ENCODE measurements at regions not wholly inside any gene's neighbourhood (a gene's known extent, or its start where the extent isn't known, plus 50 kb on each side); places are given as distances from the start of the nearest gene placed in this dataset.
"Not testable (repeated sequence)": the region's sequence is repeated elsewhere in the genome, so short reads cannot be mapped to it uniquely, and the experiment has no call there.

DNA sequence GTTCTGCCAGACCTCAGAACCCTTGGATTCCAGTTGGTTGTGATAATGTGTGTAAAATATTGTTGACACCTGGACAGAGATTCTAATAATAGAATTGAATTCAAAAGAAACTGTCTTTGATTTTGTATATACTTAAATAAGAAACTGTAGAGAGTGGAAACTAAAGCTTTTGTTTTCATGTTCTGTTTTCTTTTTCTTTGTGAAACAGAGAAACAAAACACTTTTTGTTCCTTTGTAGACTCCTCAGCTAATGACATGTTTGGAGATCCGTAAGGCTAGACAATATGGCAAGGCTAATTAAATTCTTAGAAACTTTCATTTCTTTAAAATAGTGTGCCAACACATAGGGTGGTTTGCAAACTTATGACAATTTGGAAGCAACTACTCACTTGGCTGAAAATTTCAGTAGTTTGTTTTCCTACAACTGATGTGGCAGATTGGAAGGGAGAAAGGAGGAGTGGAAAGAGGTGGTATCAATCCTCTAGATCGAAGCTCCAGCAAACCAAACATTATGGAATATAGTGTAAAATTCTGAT lies 90.9 kb upstream of the FAT1 start:
- DNase-seq (ENCODE audit: low read depth, low spot score): no peak

DNA sequence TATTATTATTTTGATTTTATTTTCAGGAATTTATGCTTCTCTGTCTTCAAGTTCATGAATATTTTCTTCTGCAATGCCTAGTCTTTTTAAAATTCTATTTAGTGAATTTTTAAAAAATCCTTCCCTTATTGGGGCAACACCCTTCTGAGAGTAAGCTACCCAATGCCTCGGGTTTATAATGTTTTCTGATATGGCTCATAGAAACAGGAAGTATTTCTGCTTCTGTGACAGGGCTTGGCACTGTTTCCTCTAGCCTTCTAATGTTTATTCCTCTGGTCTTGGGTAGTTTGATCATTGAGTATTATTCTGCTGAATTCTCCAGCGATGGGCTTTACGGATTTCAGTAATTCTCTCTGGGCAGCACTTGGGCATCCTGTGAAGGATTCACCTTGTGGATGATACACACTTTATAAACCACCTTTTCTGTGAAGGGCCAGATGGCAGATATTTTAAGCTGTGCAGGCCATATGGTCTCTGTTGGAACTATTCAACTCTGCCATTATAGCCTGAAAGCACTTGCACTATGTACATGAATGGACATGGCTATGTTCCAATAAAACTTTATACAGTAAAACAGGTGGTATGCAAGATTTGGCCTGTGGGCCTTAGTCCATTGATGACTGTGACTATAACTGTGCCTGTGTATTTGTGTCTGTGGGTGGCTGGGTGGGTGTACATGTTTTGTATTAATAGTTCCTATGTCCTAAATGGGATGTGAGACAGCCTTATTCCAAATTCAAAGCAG lies 95.9 kb upstream of the FAT1 start:
- DNase-seq (ENCODE audit: low read depth, low spot score): no peak

DNA sequence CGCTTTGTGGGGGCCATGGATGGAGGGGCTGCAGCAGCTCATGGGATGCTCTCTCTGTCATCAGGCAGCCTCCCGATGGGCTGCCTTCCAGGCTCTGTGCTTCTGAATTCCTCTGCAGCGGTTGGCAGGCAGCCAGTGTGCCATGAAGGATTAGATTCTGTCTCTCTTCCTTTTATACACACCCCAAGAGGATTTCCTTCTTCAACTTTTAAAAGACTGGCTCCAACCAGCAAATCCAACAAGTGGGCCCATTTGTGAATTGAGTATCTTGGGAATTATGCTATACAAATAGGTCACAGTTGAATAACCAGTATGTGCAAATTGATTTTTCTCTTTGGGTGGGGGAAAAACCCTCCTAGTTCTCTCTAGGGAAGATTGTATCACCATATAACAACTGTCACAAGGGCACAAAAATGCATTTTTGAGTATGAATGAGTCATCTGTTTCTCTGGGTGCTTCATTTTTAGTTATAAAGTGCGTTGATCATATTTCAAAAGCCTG lies 96.8 kb upstream of the FAT1 start:
- DNase-seq (ENCODE audit: low read depth, low spot score): no peak

DNA sequence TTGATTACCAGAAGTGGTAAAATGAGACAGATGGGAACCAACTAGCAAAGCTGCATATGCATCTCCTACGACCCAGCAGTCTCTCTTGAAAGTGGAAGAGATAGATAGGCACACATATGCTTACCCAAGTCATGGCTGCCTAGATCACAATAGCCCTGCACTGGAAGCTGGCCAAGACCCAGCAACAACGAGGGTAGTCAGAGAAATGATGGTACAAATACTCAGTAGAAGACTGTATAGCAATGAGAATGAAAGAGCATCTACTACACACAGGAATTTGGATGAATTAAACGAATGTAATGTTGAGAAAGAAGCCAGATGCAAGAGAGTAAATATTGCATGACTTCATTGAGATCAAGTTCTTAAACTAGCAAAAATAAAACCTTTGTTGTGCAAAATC lies 100.3 kb upstream of the FAT1 start:
- no peak for DNase-seq (ENCODE audit: low read depth, low spot score)

DNA sequence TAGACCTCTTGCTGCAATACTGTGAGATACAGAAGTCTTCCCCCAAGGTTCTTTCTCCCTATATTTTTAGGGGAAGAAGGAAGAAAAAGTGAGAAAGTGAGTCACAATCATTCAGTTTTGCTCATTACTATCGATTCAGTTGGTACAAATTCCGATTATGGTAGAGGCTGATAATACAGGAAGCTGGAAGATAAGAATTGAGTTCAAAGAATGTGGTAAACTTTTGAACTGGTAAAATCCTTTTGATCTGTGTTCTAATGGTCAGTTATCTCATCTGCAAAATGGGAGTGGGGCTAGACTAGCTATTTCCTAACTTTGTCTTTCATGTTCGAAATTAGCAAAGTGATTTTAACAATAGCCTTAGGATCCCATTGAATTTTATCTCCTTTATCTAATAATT lies 101.4 kb upstream of the FAT1 start:
- DNase-seq (ENCODE audit: low read depth, low spot score): no peak

DNA sequence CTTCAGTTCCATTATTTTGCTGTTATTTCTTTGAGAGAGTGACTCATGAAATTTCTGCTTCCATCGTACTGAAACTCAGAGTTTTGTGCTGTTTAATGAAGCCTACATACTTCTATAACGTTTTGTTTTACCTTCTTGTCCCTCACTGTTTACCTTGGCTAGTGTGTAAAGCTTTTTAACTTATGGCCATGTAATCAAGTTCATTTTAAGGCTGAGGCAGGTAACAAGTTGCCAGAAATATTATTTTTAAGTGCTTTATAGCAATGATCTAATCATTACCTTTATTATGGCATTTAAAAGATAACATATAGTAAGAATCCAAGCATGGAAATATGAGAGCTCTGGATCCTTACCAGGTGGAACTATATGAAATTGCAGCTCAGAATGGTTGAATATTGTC lies 102.3 kb upstream of the FAT1 start:
- no peak for DNase-seq (ENCODE audit: low read depth, low spot score)

DNA sequence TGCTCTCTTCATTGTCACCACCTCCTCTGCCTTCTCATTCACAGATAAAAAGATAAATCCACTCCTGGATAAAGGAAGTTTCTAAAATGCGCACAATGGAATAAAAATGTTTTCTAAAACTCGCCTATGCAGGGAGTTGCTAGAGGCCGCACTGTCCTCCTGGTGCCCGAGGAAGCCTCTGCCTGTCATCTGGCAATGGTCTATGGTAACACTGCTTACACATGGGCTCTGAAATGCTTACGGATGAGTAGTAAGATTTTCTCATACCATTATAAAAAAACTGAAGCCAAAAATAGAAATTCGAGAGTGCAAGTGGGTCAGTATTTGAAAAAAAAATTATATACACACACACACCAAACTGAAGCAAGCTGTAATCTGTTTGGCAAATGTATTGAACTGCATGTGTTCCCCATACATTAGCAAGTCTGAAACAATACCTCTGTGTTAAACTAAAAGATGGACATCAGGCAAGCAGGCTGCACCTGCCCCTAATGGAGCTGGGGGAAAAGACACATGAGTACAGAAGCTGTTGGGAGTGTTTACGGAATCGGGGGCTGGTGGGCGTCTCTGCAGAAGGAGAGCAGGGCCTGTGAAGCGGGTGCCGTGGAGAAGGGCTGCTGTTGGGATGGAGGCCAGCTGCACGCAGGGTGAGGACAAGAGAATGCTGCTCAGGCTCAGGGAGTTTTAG lies 103.3 kb upstream of the FAT1 start:
- DNase-seq (ENCODE audit: low read depth, low spot score): no peak

DNA sequence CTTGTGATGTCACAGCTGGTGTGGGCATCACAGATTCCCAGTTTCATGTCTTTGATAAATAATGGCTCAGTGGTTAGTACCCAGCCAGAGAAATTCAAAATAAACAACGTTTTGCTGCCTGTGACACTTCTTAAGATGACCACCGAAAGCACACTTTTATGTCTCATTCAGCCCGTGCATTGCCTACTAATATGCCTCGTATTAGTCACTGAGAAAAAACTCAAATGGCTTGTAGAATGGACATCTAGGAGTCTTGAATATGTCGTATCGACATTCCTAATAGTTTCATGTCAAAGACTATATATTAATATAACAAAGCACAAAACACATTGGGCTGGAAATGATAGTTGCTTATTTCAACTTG lies 103.9 kb upstream of the FAT1 start:
- no peak for DNase-seq (ENCODE audit: low read depth, low spot score)

DNA sequence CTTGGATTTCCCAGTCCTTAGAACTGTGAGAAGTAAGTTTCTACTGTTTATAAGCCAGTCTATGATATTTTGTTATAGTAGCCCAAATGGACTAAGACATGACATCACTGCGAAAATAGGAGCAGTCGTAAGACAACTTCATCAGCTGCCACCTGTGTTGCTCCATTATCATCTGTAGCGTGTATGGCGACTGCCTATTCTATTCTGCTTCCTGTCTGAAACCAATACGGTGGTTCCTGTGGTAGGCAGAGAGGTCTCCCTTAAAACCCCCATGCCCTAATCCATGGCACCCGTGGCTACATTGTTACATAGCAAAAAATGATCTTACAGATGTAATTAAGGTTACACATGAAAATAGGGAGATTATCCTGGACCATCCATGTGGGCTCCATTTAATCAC lies 105.4 kb upstream of the FAT1 start:
- no peak for DNase-seq (ENCODE audit: low read depth, low spot score)

DNA sequence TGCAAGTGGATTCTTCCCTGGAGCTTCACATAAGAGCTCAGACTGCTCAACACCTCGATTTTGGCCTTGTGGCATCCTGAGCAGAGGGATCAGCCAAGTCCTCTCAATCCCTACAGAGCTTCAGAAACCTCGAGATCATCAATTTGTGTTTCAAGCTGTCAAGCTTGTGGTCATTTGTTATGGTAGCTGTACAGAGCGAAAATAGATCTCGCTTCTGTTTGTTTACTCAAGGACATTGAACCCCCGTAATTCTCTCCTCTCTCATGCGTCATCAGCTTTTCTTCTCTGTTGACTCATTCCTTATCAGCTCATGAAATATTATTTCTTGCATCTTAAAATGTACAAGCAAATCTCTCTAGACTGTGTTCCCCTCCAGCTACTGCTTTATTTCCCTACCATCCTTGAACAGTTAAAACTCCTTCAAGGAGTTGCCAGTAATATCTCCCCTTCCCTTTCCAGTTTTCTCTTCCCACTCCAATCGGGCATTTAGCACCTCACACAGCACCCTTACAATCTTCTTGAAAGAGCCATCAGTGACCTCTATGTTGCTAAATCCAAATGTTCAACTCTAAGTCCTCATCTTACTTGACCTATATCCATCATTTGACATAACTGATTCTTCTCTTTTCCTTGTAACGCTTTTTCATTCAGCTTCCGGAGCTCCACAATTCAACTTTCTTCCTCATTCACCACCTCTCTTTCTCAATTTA lies 106.2 kb upstream of the FAT1 start:
- peak; percentile 92 for DNase-seq (ENCODE audit: low read depth, low spot score)

DNA sequence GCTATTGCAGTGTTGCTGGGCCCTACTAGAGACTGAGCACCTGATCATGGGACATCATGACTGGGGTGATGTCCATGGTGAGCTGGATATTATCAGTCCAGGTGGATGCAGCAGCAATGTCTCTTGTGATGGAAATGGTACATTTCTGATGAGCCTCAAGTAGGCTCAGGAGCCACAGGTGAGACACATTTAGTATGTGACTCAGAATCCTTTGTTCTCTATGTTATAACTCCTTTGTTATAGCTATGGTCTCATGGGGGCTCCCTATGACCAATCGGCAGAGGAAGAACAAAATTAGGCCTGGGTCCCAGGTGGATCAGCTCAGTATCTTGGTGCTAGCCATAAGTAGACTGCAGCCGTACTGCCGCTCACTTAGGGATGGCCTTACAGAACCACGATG lies 107.9 kb upstream of the FAT1 start:
- no peak for DNase-seq (ENCODE audit: low read depth, low spot score)

DNA sequence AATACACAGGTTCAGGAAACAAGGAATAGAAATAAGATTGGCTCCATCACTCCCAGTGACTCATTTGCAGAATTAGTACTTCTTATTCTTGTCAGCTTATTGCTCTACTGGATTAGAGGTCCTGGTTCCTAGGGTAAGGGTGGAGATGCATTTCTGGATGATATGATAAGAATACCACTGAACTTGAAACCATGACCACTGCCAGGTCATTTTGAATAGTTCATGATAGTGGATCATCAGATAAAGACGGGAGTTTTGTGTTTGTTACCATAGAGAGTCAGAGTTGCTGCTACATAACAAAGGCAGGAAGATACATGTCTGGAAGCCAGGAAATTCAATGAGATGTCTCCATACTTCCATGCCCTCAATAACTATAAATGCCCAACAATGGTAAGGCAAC lies 109.2 kb upstream of the FAT1 start:
- no peak for DNase-seq (ENCODE audit: low read depth, low spot score)

DNA sequence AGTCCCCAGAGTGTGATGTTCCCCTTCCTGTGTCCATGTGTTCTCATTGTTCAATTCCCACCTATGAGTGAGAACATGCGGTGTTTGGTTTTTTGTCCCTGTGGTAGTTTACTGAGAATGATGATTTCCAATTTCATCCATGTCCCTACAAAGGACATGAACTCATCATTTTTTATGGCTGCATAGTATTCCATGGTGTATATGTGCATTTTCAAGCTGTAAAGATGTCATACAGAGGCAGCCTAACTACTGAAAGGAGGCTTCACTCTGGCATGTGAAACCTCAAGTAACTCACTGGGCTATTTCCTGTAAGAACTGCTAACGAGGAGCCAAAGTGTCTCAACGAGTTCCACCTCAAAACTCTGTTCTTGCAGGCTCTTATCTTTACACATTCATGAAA lies 113.8 kb upstream of the FAT1 start:
- not testable (repeated sequence) for DNase-seq (ENCODE audit: low read depth, low spot score)

DNA sequence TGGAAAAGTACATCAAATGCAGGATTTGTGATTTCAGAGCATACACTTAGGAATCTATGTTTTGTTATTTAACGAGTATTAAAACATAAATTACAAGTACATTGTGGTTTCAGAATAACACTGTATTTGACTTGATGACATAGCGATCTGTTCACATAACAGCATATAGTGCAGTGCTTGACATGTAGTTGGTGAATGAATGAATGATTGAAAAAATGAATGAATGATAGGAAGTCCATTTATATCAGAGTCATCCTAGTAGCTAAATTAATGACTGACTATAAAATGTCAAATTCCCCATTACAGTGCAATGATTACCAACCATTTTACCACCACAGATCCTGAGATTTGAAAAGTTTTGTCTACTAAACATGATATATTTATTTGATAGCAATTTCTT lies 114.6 kb upstream of the FAT1 start:
- DNase-seq (ENCODE audit: low read depth, low spot score): no peak

DNA sequence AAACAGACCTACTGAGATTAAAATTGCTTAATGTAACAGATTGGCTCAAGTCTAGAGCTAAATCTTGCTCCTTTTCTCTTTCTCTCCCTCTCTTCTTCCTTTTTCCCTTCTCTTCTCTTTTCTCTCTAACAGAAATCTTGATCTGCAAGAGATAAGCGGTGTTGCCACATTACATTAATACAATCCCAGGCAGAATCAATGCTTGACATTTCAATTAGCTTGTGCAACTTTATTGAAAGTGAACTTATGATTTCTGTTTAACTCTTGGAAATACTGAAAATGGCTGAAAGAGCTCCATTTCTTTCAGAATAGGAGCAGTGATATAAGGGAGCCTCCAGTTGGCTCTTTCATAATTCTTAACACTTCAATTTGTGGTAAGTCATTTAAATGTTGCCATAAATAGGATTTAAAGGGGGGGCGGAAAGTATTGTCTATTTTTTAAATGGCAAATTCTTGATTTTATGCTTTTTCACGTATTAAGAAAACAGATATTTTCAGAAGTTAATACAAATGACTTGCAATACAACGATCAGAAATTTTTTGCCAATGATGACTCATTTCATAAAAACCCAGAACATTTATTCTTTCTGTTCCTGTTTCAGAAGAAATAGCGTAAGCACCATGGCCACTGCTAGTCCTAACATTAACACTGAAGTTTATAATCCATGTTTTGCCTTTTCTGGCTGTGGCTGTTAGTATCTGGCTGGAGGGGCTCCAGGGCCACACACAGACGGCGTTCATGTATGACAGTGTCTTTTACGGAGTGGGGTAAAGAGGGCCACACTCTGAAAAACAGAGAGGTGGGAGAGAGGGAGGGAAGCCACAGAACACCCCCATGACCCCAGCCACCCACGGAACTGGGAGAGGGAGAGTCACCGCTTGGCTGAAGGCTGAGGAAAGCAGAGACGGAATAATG lies 115.7 kb upstream of the FAT1 start:
- no peak for DNase-seq (ENCODE audit: low read depth, low spot score)

DNA sequence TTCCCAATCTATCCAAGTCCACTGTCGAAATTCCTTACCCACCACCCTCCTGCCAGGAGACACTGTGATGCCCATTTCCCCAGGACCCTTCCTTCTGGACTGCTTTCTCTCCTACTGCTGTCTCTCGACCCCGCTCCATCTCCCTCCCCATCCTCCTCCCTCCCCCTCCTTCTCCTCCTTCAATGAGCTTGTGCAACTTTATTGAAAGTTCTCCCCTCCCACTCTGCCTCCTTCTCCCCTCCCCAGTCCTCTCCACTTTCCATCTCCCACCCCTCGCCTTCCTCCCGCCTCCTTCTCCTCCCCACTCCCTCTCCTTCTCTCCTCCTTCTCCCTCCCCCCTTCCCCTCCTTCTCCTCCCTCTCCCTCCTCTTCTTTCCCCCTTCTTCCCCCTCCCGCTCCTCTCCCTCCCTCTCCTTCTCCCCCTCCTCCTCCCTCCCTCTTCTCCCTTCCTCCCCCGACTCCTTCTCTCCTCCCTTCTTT lies 116.6 kb upstream of the FAT1 start:
- DNase-seq (ENCODE audit: low read depth, low spot score): no peak

DNA sequence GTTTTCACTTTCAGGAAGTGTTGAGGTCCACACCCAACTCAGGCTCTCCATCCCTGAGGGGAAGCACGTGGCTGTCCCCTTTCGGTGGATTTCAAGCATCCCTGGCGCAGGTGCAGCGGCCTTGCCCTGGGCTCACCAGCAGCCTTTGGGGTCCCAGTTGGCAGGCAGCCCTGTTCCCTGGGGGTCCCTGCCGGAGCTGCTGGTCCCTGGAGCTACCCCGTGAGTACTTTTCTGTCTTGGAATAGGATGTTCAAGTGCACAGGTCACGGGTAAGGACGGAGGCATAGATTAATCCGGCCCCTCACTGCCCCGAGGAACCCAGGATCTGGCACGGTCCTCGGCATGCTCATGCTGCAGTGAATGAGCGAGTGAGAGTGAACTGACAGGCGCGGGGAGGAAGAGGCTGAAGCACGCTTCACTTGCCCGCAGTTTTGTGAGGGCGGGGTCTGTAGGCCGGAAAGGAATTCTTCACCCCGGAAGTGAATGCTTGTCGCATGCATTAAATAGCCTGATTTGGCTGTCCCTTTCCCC lies 117.2 kb upstream of the FAT1 start:
- no peak for DNase-seq (ENCODE audit: low read depth, low spot score)

DNA sequence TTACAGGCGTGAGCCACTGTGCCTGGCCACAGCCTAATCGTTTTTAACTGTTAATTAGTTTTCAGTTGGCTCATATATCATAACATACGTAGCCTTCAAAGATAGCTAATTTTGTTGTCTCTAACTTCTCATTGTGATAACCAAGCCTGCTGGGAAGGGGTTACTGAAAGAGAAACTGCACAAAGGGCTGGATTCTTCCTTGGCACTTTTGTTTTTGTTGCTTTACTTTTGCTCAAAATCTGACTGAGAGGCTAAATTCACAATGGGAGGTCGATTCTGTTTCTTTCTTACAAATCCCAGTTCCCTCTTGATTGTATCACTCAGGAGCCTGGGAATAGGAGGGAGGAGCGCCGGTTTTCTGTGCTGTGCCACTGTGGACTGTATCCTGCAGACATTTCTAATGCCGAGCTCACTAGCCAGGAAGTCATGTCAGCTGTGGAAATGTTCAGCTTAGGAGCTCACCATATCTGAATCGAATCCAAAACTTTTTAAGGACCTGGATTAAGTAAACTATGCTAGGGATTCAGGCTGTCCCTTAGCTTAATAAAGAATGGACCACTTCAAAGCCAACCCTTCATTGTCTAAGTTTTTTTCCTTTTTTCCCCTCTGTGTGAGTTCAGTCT lies 120.5 kb upstream of the FAT1 start:
- DNase-seq (ENCODE audit: low read depth, low spot score): peak; percentile 30

DNA sequence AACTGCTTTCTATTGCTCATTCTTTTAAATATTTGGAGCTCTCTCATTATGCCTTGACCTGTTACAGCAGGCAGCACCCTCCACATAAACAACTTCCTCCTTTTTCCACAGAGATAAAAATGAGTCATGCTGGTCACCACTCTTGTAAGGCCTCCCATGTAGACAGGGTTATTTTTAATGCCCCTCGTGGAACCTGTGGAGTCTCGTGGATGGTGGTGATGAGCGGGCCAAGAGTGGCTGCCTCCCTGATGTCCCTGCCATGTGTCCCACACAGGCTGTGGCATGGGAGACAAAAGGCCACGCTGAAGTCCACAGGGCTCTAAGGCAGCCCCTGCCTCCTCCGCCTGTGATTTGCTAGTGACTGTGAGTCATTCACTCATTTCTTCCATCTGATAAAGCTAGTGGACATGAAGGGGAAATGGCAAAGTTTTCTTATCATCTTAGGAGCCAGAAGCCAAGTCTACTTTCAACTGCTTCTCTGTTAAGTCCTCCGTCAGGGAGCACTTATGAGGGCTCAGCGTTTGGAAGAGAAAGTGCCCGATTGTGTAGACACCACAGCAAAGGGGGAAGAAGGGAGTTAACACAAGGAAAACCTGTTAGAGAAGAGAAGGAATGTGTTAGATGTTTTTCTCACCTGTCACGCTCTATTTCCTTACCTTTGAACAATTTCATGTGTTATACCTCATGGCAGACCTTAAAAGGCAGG lies 121.6 kb upstream of the FAT1 start:
- DNase-seq (ENCODE audit: low read depth, low spot score): no peak

DNA sequence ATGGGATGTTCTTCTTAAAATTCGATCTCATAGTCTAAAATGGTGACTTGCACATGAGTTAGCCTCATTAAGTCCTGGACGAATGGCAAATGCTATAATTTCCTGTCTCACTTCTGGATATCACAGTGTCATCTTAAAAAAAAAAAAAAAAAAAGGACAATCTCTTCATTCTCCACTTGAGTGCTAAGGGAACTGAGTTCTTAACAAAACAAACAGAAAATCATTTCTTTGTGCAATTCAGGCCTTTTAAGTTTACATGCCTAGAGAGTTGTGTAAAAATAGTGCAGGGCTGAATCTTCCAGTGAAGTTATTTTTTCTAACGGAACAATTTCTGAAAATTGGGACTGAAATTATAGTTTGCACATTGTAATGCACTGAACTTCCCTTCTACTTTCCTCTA lies 122.8 kb upstream of the FAT1 start:
- DNase-seq (ENCODE audit: low read depth, low spot score): no peak
